BLaER1 (cell line): ENCODE measurements at regions not wholly inside any gene's neighbourhood (a gene's known extent, or its start where the extent isn't known, plus 50 kb on each side); places are given as distances from the start of the nearest gene placed in this dataset.
A peak's percentile ranks its signal among the peaks of the same experiment; 100 is the strongest.

Experiments used
- H3K27ac ChIP-seq: shearing (Covaris generic); formaldehyde crosslinking; 2 replicates; pipeline ENCODE4 v1.8.1; 2022
- H3K27me3 ChIP-seq: shearing (Covaris generic); formaldehyde crosslinking; 2 replicates; pipeline ENCODE4 v1.8.1; 2022
- H3K36me3 ChIP-seq: shearing (Covaris generic); formaldehyde crosslinking; 2 replicates; pipeline ENCODE4 v1.8.1; 2022
- H3K4me1 ChIP-seq: shearing (Covaris generic); formaldehyde crosslinking; 2 replicates; pipeline ENCODE4 v1.8.1; 2022
- H3K4me2 ChIP-seq: shearing (Covaris generic); formaldehyde crosslinking; 2 replicates; pipeline ENCODE4 v1.8.1; 2022
- H3K4me3 ChIP-seq: shearing (Covaris generic); formaldehyde crosslinking; 2 replicates; pipeline ENCODE4 v1.8.1; 2022
- H3K9ac ChIP-seq: shearing (Covaris generic); formaldehyde crosslinking; 2 replicates; pipeline ENCODE4 v1.8.1; 2022
- H3K9me3 ChIP-seq: shearing (Covaris generic); formaldehyde crosslinking; 2 replicates; pipeline ENCODE4 v1.8.1; 2022
- H4K20me1 ChIP-seq: shearing (Covaris generic); formaldehyde crosslinking; 2 replicates; pipeline ENCODE4 v1.8.1; 2022
- Cebpa-rat ChIP-seq: shearing (Covaris generic); IDR thresholded peaks from 2 replicates; pipeline ENCODE4 v1.8.1; 2022

- H3K36me3 ChIP-seq = no peaks in the 10 kb centered on the region
- H3K27ac ChIP-seq = no peak overlapping the region
- no peaks in the 10 kb centered on the region for H3K27me3 ChIP-seq
- H3K4me2 ChIP-seq = no peak overlapping the region
- no peak overlapping the region for H3K4me3 ChIP-seq
- H3K4me1 ChIP-seq = no peaks in the 10 kb centered on the region
- H3K9me3 ChIP-seq = peaks cover 17% of the 10 kb centered on the region
- no peak overlapping the region for H3K9ac ChIP-seq
- no peaks in the 10 kb centered on the region for H4K20me1 ChIP-seq
- TF ChIP-seq Cebpa-rat = no peak
Observed at GRCh38 chr13:33483471-33483870, 197.9 kb upstream of the STARD13 start.

- Histone ChIP-seq H3K27me3 (no peaks in the 10 kb centered on the region), H3K9ac (no peak overlapping the region), H3K4me2 (no peak overlapping the region), H4K20me1 (no peaks in the 10 kb centered on the region), H3K4me3 (no peak overlapping the region), H3K27ac (no peak overlapping the region), H3K36me3 (no peaks in the 10 kb centered on the region), H3K4me1 (no peaks in the 10 kb centered on the region), H3K9me3 (peaks cover 14% of the 10 kb centered on the region)
- no peak for TF ChIP-seq Cebpa-rat
Observed at GRCh38 chr13:33485247-33485646, 199.7 kb upstream of the STARD13 start.

GRCh38 chr13:33487575-33488243 lies 202.2 kb upstream of the STARD13 start:
- no peaks in the 10 kb centered on the region for H3K27me3 ChIP-seq
- H3K9ac ChIP-seq = no peak overlapping the region
- no peaks in the 10 kb centered on the region for H3K4me1 ChIP-seq
- H3K4me2 ChIP-seq = no peak overlapping the region
- H3K4me3 ChIP-seq = no peak overlapping the region
- no peaks in the 10 kb centered on the region for H3K36me3 ChIP-seq
- no peak overlapping the region for H3K27ac ChIP-seq
- TF ChIP-seq Cebpa-rat = no peak
- H3K9me3 ChIP-seq = peaks cover 14% of the 10 kb centered on the region
- H4K20me1 ChIP-seq = no peaks in the 10 kb centered on the region

- H3K4me1 ChIP-seq = peaks cover 6% of the 10 kb centered on the region
- no peak overlapping the region for H3K4me2 ChIP-seq
- no peaks in the 10 kb centered on the region for H4K20me1 ChIP-seq
- H3K27me3 ChIP-seq = no peaks in the 10 kb centered on the region
- no peak overlapping the region for H3K27ac ChIP-seq
- TF ChIP-seq Cebpa-rat = no peak
- H3K36me3 ChIP-seq = no peaks in the 10 kb centered on the region
- H3K4me3 ChIP-seq = no peak overlapping the region
- H3K9me3 ChIP-seq = peaks cover 2% of the 10 kb centered on the region
- no peak overlapping the region for H3K9ac ChIP-seq
Observed at GRCh38 chr13:33489563-33489962, 204.0 kb upstream of the STARD13 start.

- Histone ChIP-seq H3K27me3 (no peaks in the 10 kb centered on the region), H3K27ac (no peak overlapping the region), H4K20me1 (no peaks in the 10 kb centered on the region), H3K4me1 (peaks cover 16% of the 10 kb centered on the region), H3K36me3 (no peaks in the 10 kb centered on the region), H3K4me2 (no peak overlapping the region), H3K9me3 (no peaks in the 10 kb centered on the region), H3K4me3 (no peak overlapping the region), H3K9ac (no peak overlapping the region)
- no peak for TF ChIP-seq Cebpa-rat
Observed at GRCh38 chr13:33490461-33491327, 205.1 kb upstream of the STARD13 start.

- Histone ChIP-seq H3K27me3 (no peaks in the 10 kb centered on the region), H3K36me3 (no peaks in the 10 kb centered on the region), H3K4me3 (no peak overlapping the region), H3K9ac (no peak overlapping the region), H3K4me1 (peaks cover 16% of the 10 kb centered on the region), H3K27ac (no peak overlapping the region), H3K4me2 (peak overlapping the region; percentile 53; the same call in 1 of the 2 replicates), H3K9me3 (no peaks in the 10 kb centered on the region), H4K20me1 (no peaks in the 10 kb centered on the region)
- no peak for TF ChIP-seq Cebpa-rat
Observed at GRCh38 chr13:33493672-33494365, 208.3 kb upstream of the STARD13 start.

- Histone ChIP-seq H3K4me3 (no peak overlapping the region), H4K20me1 (no peaks in the 10 kb centered on the region), H3K9ac (no peak overlapping the region), H3K9me3 (no peaks in the 10 kb centered on the region), H3K27ac (0 out of 2 replicates have a peak overlapping the region, but pooled peaks have one; percentile 28), H3K4me1 (peaks cover 16% of the 10 kb centered on the region), H3K27me3 (no peaks in the 10 kb centered on the region), H3K36me3 (no peaks in the 10 kb centered on the region), H3K4me2 (peak overlapping the region; percentile 53)
- no peak for TF ChIP-seq Cebpa-rat
Observed at GRCh38 chr13:33494596-33495204, 209.1 kb upstream of the STARD13 start.

- no peak overlapping the region for H3K4me3 ChIP-seq
- H3K9ac ChIP-seq = no peak overlapping the region
- H3K27ac ChIP-seq = no peak overlapping the region
- H3K36me3 ChIP-seq = no peaks in the 10 kb centered on the region
- peaks cover 16% of the 10 kb centered on the region for H3K4me1 ChIP-seq
- no peaks in the 10 kb centered on the region for H3K9me3 ChIP-seq
- no peak for TF ChIP-seq Cebpa-rat
- H3K4me2 ChIP-seq = no peak overlapping the region
- H4K20me1 ChIP-seq = no peaks in the 10 kb centered on the region
- no peaks in the 10 kb centered on the region for H3K27me3 ChIP-seq
Observed at GRCh38 chr13:33496336-33496735, 210.8 kb upstream of the STARD13 start.

GRCh38 chr13:33497146-33497845 lies 211.7 kb upstream of the STARD13 start:
- H3K9me3 ChIP-seq = 0 out of 2 replicates have a peak, but pooled peaks cover 4% of the 10 kb centered on the region
- no peak overlapping the region for H3K27ac ChIP-seq
- H4K20me1 ChIP-seq = no peaks in the 10 kb centered on the region
- H3K36me3 ChIP-seq = no peaks in the 10 kb centered on the region
- H3K9ac ChIP-seq = no peak overlapping the region
- H3K4me2 ChIP-seq = no peak overlapping the region
- no peaks in the 10 kb centered on the region for H3K27me3 ChIP-seq
- no peak overlapping the region for H3K4me3 ChIP-seq
- no peak for TF ChIP-seq Cebpa-rat
- H3K4me1 ChIP-seq = peaks cover 16% of the 10 kb centered on the region
